SK-N-SH (cell line): ENCODE measurements at regions not wholly inside any gene's neighbourhood (a gene's known extent, or its start where the extent isn't known, plus 50 kb on each side); places are given as distances from the start of the nearest gene placed in this dataset.

Source experiments
- CTCF ChIA-PET: fragments of 300-600, 350-600 bp; formaldehyde crosslinking; extraction: SDS; loops from one replicate; lab custom pipeline; 2021; lab: Yijun Ruan, JAX
- POLR2A ChIA-PET: fragments of 350-600 bp; sonication (Branson Sonifier 250); formaldehyde crosslinking; extraction: SDS; loops from one replicate; lab custom pipeline; 2020; ENCODE audit warnings: antibody characterized with exemption, inconsistent platforms; lab: Yijun Ruan, JAX
- DNase-seq: peaks from one replicate; pipeline ENCODE4 v3.0.0; 2012
- H2AFZ ChIP-seq: fragments of 200-600 bp; sonication (generic); 2 replicates; pipeline ENCODE4 v1.8.1; 2016; ENCODE audit warnings: antibody characterized with exemption, mild to moderate bottlenecking, low read depth
- H3F3A ChIP-seq: fragments of 200-600 bp; sonication (generic); replicated peaks from 2 replicates; pipeline ENCODE3; 2016; ENCODE audit warnings: antibody characterized with exemption, mild to moderate bottlenecking; ENCODE audit not compliant: insufficient read depth
- H3K27ac ChIP-seq, 2 experiments: fragments of 200-500 bp in 1 of 2; fragments of 200-600 bp in 1 of 2; sonication (Bioruptor generic) in 1 of 2; sonication (generic), shearing (Covaris generic) in 1 of 2; 2 replicates each; pipeline versions ENCODE4 v1.5.1 to v1.6.1; 2014 to 2016; ENCODE audit warnings: low read depth in 2 of 2, inconsistent platforms in 1 of 2, low read length in 1 of 2, mild to moderate bottlenecking in 1 of 2, mixed read lengths in 1 of 2
- H3K27me3 ChIP-seq: fragments of 200-600 bp; sonication (generic), shearing (Covaris generic); 2 replicates; pipeline ENCODE4 v1.6.1; 2016; ENCODE audit warnings: mixed run types; ENCODE audit not compliant: insufficient read depth
- H3K36me3 ChIP-seq, 2 experiments: fragments of 200-500 bp in 1 of 2; fragments of 200-600 bp in 1 of 2; sonication (Bioruptor generic) in 1 of 2; sonication (generic) in 1 of 2; replicated peaks in 1 of 2; 2 replicates each; pipeline versions ENCODE3 to v1.5.1; 2014 to 2016; ENCODE audit warnings: low read length in 1 of 2, mild to moderate bottlenecking in 1 of 2; ENCODE audit not compliant: insufficient read depth in 2 of 2, control insufficient read depth in 1 of 2
- H3K4me1 ChIP-seq, 2 experiments: fragments of 200-500 bp in 1 of 2; fragments of 200-600 bp in 1 of 2; sonication (Bioruptor generic) in 1 of 2; sonication (generic), shearing (Covaris generic) in 1 of 2; 2 replicates each; pipeline versions ENCODE4 v1.5.1 to v1.6.1; 2014 to 2016; ENCODE audit warnings: low read depth in 1 of 2, low read length in 1 of 2, mixed run types in 1 of 2; ENCODE audit not compliant: insufficient read depth in 2 of 2, control insufficient read depth in 1 of 2
- H3K4me2 ChIP-seq: fragments of 200-600 bp; sonication (generic), shearing (Covaris generic); 2 replicates; pipeline ENCODE4 v1.6.1; 2017; ENCODE audit warnings: mixed run types
- H3K4me3 ChIP-seq, 2 experiments: fragments of 200-500 bp in 1 of 2; fragments of 200-600 bp in 1 of 2; sonication (Bioruptor generic) in 1 of 2; sonication (generic), shearing (Covaris generic) in 1 of 2; 2 replicates each; pipeline versions ENCODE4 v1.5.1 to v1.8.1; 2014 to 2016; ENCODE audit warnings: low read depth in 2 of 2, inconsistent platforms in 1 of 2, low read length in 1 of 2, mild to moderate bottlenecking in 1 of 2, mixed read lengths in 1 of 2, moderate library complexity in 1 of 2
- H3K79me2 ChIP-seq: fragments of 200-600 bp; sonication (generic); 2 replicates; pipeline ENCODE4 v1.8.1; 2017; ENCODE audit warnings: mild to moderate bottlenecking; ENCODE audit not compliant: insufficient read depth
- H3K9ac ChIP-seq: fragments of 200-600 bp; sonication (generic); 2 replicates; pipeline ENCODE4 v1.6.1; 2017; ENCODE audit warnings: mixed run types
- H3K9me2 ChIP-seq: fragments of 200-600 bp; sonication (generic); 2 replicates; pipeline ENCODE4 v1.6.1; 2017; ENCODE audit warnings: mixed run types
- H3K9me3 ChIP-seq: fragments of 200-600 bp; sonication (generic); 2 replicates; pipeline ENCODE4 v1.6.1; 2017; ENCODE audit warnings: mixed run types, mild to moderate bottlenecking, moderate library complexity
- H4K20me1 ChIP-seq: fragments of 200-600 bp; sonication (generic); 2 replicates; pipeline ENCODE4 v1.6.1; 2017; ENCODE audit warnings: mild to moderate bottlenecking, mixed run types; ENCODE audit not compliant: insufficient read depth
- CHD2 ChIP-seq: fragments of 150-350 bp; IDR thresholded peaks from 2 replicates; pipeline ENCODE4 v1.6.1; 2018; ENCODE audit warnings: low read length; ENCODE audit not compliant: partially characterized antibody
- ELF1 ChIP-seq: IDR thresholded peaks from 2 replicates; pipeline ENCODE4 v1.4.0; 2012
- EP300 ChIP-seq, 2 experiments: IDR thresholded peaks; 2 replicates each; pipeline versions ENCODE4 v1.4.0 to v1.6.1; 2012; ENCODE audit warnings: borderline replicate concordance in 1 of 2, low read depth in 1 of 2, low read length in 1 of 2
- EZH2phosphoT487 ChIP-seq: fragments of 200-600 bp; sonication (generic); IDR thresholded peaks from 2 replicates; pipeline ENCODE4 v1.6.1; 2017; ENCODE audit warnings: low read depth, mixed run types, mild to moderate bottlenecking, antibody characterized with exemption, moderate library complexity, borderline replicate concordance
- FOSL2 ChIP-seq: IDR thresholded peaks from 2 replicates; pipeline ENCODE4 v1.4.0; 2012; ENCODE audit warnings: low read depth, mild to moderate bottlenecking, moderate library complexity, borderline replicate concordance
- FOXJ3 ChIP-seq: sonication (generic); formaldehyde crosslinking; IDR thresholded peaks from 2 replicates; pipeline ENCODE4 v1.5.1; 2020; ENCODE audit warnings: mild to moderate bottlenecking, missing genetic modification reagents
- FOXM1 ChIP-seq: IDR thresholded peaks from 2 replicates; pipeline ENCODE4 v1.4.0; 2012; ENCODE audit warnings: low read depth, mild to moderate bottlenecking
- GABPA ChIP-seq: IDR thresholded peaks from 2 replicates; pipeline ENCODE4 v1.4.0; 2012; ENCODE audit warnings: low read depth, mild to moderate bottlenecking
- GATA2 ChIP-seq: sonication (generic); formaldehyde crosslinking; IDR thresholded peaks from 2 replicates; pipeline ENCODE4 v1.5.0; 2020; ENCODE audit warnings: mild to moderate bottlenecking, missing genetic modification reagents
- MEF2A ChIP-seq: IDR thresholded peaks from 2 replicates; pipeline ENCODE4 v1.4.0; 2012; ENCODE audit warnings: low read depth, borderline replicate concordance
- NFIC ChIP-seq: IDR thresholded peaks from 2 replicates; pipeline ENCODE4 v1.4.0; 2012; ENCODE audit warnings: borderline replicate concordance
- NRF1 ChIP-seq: IDR thresholded peaks from 2 replicates; pipeline ENCODE4 v1.6.1; 2012; ENCODE audit warnings: low read depth, mild to moderate bottlenecking, low read length
- POLR2AphosphoS5 ChIP-seq: IDR thresholded peaks from 2 replicates; pipeline ENCODE4 v1.6.1; 2012; ENCODE audit warnings: low read depth, low read length
- RCOR1 ChIP-seq: fragments of 150-350 bp; IDR thresholded peaks from 2 replicates; pipeline ENCODE4 v1.6.1; 2017; ENCODE audit warnings: antibody characterized with exemption, low read length
- RXRA ChIP-seq: IDR thresholded peaks from 2 replicates; pipeline ENCODE4 v1.4.0; 2012; ENCODE audit warnings: low read depth, mild to moderate bottlenecking, borderline replicate concordance
- SIN3A ChIP-seq: IDR thresholded peaks from 2 replicates; pipeline ENCODE4 v1.6.1; 2012; ENCODE audit warnings: low read depth, mild to moderate bottlenecking, low read length, moderate library complexity, borderline replicate concordance
- SMC3 ChIP-seq: IDR thresholded peaks from 2 replicates; pipeline ENCODE4 v1.6.1; 2012; ENCODE audit warnings: low read depth, low read length, improper control_type of control experiment
- TAF1 ChIP-seq: IDR thresholded peaks from 2 replicates; pipeline ENCODE4 v1.6.1; 2012; ENCODE audit warnings: low read depth, mild to moderate bottlenecking, low read length, moderate library complexity, borderline replicate concordance
- YY1 ChIP-seq: IDR thresholded peaks from 2 replicates; pipeline ENCODE4 v1.4.0; 2012; ENCODE audit warnings: low read depth, mild to moderate bottlenecking
- WGBS: methylation state at CpG from one replicate; pipeline ENCODE4 v1.1.6; 2017; ENCODE audit warnings: low lambda C conversion rate; 5-methylcytosine and 5-hydroxymethylcytosine counted together
- TF ChIP-seq, protein P1 (sequence below): fragments of 150-350 bp; IDR thresholded peaks from 2 replicates; pipeline ENCODE4 v1.6.1; 2016; ENCODE audit warnings: mild to moderate bottlenecking, low read depth, low read length
- TF ChIP-seq, protein P2 (sequence below): IDR thresholded peaks from 2 replicates; pipeline ENCODE4; 2012

GRCh38 chr5:165665735-165666400 lies 2160.4 kb downstream of the MAT2B start:
- ChIA-PET CTCF (no interaction called here), POLR2A (no interaction called here)
- Histone ChIP-seq H3K4me3 (no peak overlapping the region), H3K36me3 (no peaks in the 10 kb centered on the region), H4K20me1 (no peaks in the 10 kb centered on the region), H3K79me2 (no peaks in the 10 kb centered on the region), H3K27me3 (no peaks in the 10 kb centered on the region), H3K27ac (no peak overlapping the region), H3K9me2 (no peaks in the 10 kb centered on the region), H3F3A (no peaks in the 10 kb centered on the region), H3K4me2 (no peak overlapping the region), H3K9me3 (no peaks in the 10 kb centered on the region), H2AFZ (no peak overlapping the region), H3K9ac (no peak overlapping the region), H3K4me1 (no peaks in the 10 kb centered on the region)
- TF ChIP-seq RCOR1 (no peak), SIN3A (no peak), TAF1 (no peak), POLR2AphosphoS5 (no peak), CHD2 (no peak), MEF2A (no peak), NFIC (no peak), SMC3 (no peak), EZH2phosphoT487 (no peak), RXRA (no peak), GATA2 (CRISPR knock-in tag) (no peak), FOSL2 (no peak), FOXJ3 (no peak), ELF1 (no peak), YY1 (no peak)
- TF ChIP-seq, protein P1, sequence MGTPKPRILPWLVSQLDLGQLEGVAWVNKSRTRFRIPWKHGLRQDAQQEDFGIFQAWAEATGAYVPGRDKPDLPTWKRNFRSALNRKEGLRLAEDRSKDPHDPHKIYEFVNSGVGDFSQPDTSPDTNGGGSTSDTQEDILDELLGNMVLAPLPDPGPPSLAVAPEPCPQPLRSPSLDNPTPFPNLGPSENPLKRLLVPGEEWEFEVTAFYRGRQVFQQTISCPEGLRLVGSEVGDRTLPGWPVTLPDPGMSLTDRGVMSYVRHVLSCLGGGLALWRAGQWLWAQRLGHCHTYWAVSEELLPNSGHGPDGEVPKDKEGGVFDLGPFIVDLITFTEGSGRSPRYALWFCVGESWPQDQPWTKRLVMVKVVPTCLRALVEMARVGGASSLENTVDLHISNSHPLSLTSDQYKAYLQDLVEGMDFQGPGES: no peak
- TF ChIP-seq, protein P2, sequence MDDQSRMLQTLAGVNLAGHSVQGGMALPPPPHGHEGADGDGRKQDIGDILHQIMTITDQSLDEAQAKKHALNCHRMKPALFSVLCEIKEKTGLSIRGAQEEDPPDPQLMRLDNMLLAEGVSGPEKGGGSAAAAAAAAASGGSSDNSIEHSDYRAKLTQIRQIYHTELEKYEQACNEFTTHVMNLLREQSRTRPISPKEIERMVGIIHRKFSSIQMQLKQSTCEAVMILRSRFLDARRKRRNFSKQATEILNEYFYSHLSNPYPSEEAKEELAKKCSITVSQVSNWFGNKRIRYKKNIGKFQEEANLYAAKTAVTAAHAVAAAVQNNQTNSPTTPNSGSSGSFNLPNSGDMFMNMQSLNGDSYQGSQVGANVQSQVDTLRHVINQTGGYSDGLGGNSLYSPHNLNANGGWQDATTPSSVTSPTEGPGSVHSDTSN: no peak
- 24% methylated on average over 3 of the region's 3 CpGs for WGBS
- DNase-seq: no peak

DNA sequence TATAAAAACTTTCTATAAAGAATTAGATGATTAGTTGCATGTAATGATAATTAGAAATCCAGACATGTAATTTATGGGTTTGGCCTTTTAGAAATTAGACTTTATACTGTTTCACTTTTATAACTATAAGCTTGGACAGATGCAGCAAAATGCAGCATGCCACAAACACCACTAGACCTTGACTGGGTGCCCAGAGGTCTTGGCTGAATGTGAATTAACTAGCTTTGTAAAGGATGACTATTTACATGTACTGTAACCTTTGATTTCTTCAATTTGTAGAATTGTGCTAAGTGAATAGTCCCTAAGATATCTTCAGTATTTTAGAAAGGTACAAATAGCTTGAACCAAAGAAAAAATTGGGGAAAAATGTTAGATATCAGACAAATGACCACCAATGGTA lies 2168.1 kb downstream of the MAT2B start:
- Histone ChIP-seq H3K9ac (no peak overlapping the region), H3K4me1 (no peaks in the 10 kb centered on the region), H3K4me3 (no peak overlapping the region), H3K27ac (no peak overlapping the region), H3K4me2 (no peak overlapping the region), H2AFZ (no peak overlapping the region), H3K9me2 (no peaks in the 10 kb centered on the region), H3K36me3 (no peaks in the 10 kb centered on the region), H3K9me3 (no peaks in the 10 kb centered on the region), H3K27me3 (no peaks in the 10 kb centered on the region)
- DNase-seq: no peak
- TF ChIP-seq SMC3: no peak
- no peak for TF ChIP-seq FOXM1
- TF ChIP-seq POLR2AphosphoS5: no peak
- TF ChIP-seq EP300 (IDR thresholded peaks at IDR 0.05; ENCODE audit: borderline replicate concordance in 1 of 2, low read depth in 1 of 2, low read length in 1 of 2): no peak
- no peak for TF ChIP-seq GABPA
- no peak for TF ChIP-seq EZH2phosphoT487
- TF ChIP-seq NRF1: no peak
- TF ChIP-seq, protein P1: no peak
- no peak for TF ChIP-seq NFIC
- TF ChIP-seq RXRA: no peak
- TF ChIP-seq, all 33 proteins: peak for 0
- Histone ChIP-seq H3F3A (no peaks in the 10 kb centered on the region), H3K79me2 (no peaks in the 10 kb centered on the region), H4K20me1 (no peaks in the 10 kb centered on the region)
- POLR2A ChIA-PET: no interaction called here
- CTCF ChIA-PET: interaction anchor here (1.2 kb wide), 1 partner anchor 43 kb away, joined by 4 read pairs; no protein-coding TSS in a partner anchor
